Testis (tissue), 2 donors: ENCODE measurements at regions not wholly inside any gene's neighbourhood (a gene's known extent, or its start where the extent isn't known, plus 50 kb on each side); places are given as distances from the start of the nearest gene placed in this dataset.

Experiments used
- DNase-seq: peaks from one replicate; pipeline ENCODE4 v3.0.0-alpha.2; 2019
- H3K27ac ChIP-seq, 2 donors: fragments of 200-600 bp; sonication (generic); one replicate each; pipeline ENCODE4 v1.5.1; 2019
- H3K27me3 ChIP-seq: fragments of 200-600 bp; sonication (generic); one replicate; pipeline ENCODE4 v1.5.1; 2019
- H3K36me3 ChIP-seq: fragments of 200-600 bp; sonication (generic); one replicate; pipeline ENCODE4 v1.5.1; 2017; ENCODE audit warnings: low read depth; ENCODE audit errors: missing control alignments
- H3K4me1 ChIP-seq: fragments of 200-600 bp; sonication (generic); one replicate; pipeline ENCODE4 v1.5.1; 2019
- H3K4me3 ChIP-seq, 2 donors: fragments of 200-600 bp; sonication (generic); one replicate each; pipeline ENCODE4 v1.5.1; 2017 to 2019
- H3K9me3 ChIP-seq: fragments of 200-600 bp; sonication (generic); one replicate; pipeline ENCODE4 v1.5.1; 2017
- POLR2A ChIP-seq: fragments of 450-650 bp; IDR thresholded peaks from one replicate; pipeline ENCODE4 v1.6.1; 2017; ENCODE audit warnings: antibody characterized with exemption, mild to moderate bottlenecking, moderate library complexity
- WGBS, 2 donors: methylation state at CpG; one replicate each; pipeline ENCODE4 v1.1.5; 2018; 5-methylcytosine and 5-hydroxymethylcytosine counted together
- intact Hi-C: fragments of 100-400 bp; cut with DNase I; formaldehyde crosslinking; loops from one replicate; pipeline ENCODE4 v1.15.1; 2023; ENCODE audit warnings: low total_unique reads
- TF ChIP-seq, protein P1 (sequence below), 3 experiments: fragments of 450-650 bp in 2 of 3; fragments of 200-600 bp in 1 of 3; sonication (generic) in 1 of 3; IDR thresholded peaks; one replicate each; pipeline ENCODE4 v1.5.1; 2016 to 2019; ENCODE audit warnings: antibody characterized with exemption in 3 of 3, mild to moderate bottlenecking in 2 of 3, moderate library complexity in 1 of 3

DNA sequence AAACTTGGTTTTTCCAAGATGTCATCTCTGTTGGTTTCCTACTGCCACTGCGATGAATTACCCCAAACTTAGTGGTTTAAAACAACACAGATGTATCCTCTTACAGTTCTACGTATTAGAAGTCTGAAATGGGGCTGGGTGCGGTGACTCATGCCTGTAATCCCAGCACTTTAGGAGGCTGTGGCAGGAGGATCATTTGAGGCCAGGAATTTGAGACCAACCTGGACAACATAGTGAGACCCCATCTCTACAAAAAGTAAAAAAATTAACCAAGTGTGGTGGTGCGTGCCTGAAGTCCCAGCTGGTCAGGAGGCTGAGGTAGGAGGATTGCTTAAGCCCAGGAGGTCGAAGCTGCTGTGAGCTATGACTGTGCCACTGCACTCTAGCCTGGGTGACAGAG is 57.2 kb upstream of the GRHL3 start:
- no peak overlapping the region for H3K4me3 ChIP-seq
- no peaks in the 10 kb centered on the region for H3K4me1 ChIP-seq
- H3K36me3 ChIP-seq: no peaks in the 10 kb centered on the region
- 75 to 81% methylated on average over 5 of the region's 5 CpGs for WGBS, 2 donors
- no peaks in the 10 kb centered on the region for H3K9me3 ChIP-seq
- H3K27ac ChIP-seq: no peak overlapping the region
- TF ChIP-seq, protein P1, sequence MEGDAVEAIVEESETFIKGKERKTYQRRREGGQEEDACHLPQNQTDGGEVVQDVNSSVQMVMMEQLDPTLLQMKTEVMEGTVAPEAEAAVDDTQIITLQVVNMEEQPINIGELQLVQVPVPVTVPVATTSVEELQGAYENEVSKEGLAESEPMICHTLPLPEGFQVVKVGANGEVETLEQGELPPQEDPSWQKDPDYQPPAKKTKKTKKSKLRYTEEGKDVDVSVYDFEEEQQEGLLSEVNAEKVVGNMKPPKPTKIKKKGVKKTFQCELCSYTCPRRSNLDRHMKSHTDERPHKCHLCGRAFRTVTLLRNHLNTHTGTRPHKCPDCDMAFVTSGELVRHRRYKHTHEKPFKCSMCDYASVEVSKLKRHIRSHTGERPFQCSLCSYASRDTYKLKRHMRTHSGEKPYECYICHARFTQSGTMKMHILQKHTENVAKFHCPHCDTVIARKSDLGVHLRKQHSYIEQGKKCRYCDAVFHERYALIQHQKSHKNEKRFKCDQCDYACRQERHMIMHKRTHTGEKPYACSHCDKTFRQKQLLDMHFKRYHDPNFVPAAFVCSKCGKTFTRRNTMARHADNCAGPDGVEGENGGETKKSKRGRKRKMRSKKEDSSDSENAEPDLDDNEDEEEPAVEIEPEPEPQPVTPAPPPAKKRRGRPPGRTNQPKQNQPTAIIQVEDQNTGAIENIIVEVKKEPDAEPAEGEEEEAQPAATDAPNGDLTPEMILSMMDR (IDR thresholded peaks at IDR 0.05): no peak
- TF ChIP-seq POLR2A: no peak
- H3K27me3 ChIP-seq: no peaks in the 10 kb centered on the region
- intact Hi-C loops: no loop called here
- no peak for DNase-seq

DNA sequence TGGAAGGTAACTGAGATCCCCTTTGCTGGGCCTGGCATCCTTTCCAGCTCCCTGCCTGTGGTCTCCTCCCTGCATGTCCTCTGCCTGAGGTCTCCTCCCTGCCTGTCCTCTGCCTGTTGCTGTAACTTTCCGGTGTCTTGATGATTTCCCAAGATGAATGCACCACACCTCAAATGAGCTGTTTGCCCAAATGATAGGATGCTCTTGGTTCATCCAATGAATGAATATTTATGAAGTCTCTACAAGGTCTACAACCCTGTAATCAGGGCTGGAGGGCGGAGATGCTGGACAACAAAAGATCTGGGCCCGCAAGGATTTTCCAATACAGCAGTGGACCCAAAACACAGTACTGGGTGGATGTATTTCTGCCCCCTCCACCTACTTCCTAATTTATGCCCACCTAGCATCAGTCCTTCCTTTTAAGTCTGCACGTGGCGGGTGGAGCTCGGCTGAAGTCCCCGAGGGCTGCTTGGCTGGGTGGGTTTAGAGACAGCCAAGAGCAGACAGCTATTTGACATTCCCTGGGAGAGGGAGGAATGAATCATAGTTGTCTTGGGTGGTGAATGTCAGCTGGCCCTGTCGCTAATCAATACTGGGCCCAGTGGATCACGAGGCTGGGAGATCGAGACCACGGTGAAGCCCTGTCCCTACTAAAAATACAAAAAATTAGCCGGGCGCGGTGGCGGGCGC is 60.3 kb upstream of the GRHL3 start:
- no peak overlapping the region for H3K4me3 ChIP-seq
- intact Hi-C loops: no loop called here
- no peaks in the 10 kb centered on the region for H3K36me3 ChIP-seq

DNA sequence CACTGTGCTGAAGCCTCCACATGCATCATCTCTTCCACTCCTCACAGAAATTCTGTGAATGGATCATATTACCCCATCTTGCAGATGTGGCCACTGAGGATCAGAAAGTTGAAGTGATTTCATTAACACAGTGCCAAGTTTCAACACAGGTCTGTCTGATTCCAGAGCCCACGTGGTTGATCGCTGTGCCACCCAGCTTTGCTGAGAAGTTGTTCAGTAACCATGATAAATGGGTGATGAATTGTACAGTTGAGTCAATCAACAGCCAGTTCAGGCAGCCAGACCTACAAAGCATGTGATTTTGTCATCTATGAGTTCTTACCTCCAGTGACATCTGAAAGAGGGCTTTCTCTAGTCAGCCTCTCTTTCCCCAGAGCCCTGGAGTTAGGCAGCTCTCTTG is 61.8 kb upstream of the GRHL3 start:
- Histone ChIP-seq H3K27me3 (no peaks in the 10 kb centered on the region), H3K36me3 (no peaks in the 10 kb centered on the region), H3K4me1 (no peaks in the 10 kb centered on the region), H3K27ac (no peak overlapping the region), H3K9me3 (no peaks in the 10 kb centered on the region), H3K4me3 (no peak overlapping the region)
- 88 to 92% methylated on average over 2 of the region's 2 CpGs for WGBS, 2 donors
- intact Hi-C loops: no loop called here
- TF ChIP-seq POLR2A: no peak
- TF ChIP-seq, protein P1 (IDR thresholded peaks at IDR 0.05): no peak
- DNase-seq: no peak

More for the DNA sequence above, 60.3 kb upstream of the GRHL3 start:
- 93 to 96% methylated on average over 16 of the region's 16 CpGs for WGBS, 2 donors
- TF ChIP-seq POLR2A: no peak
- TF ChIP-seq, protein P1 (IDR thresholded peaks at IDR 0.05): no peak
- Histone ChIP-seq H3K27me3 (no peaks in the 10 kb centered on the region), H3K4me1 (no peaks in the 10 kb centered on the region), H3K27ac (no peak overlapping the region), H3K9me3 (no peaks in the 10 kb centered on the region)
- no peak for DNase-seq

DNA sequence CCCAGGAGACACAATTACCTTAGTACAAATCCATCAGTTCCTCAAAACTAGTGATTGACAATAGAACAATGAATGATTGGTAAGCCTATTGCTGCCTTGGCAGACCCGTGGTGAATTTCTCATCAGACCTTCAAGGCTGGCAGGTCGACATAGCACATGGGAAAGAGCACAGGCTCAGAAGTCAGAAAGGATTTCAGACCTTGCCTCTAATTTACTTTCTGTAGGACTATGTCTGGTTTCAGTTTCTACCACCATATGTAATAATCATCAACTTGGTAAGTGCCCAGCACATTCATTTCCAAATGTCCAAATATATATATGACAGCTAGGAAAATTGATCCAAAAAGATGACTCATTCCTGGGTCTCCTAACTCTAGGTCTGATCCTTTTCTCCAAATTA is 62.5 kb upstream of the GRHL3 start:
- no peaks in the 10 kb centered on the region for H3K4me1 ChIP-seq
- intact Hi-C loops: no loop called here
- H3K36me3 ChIP-seq: no peaks in the 10 kb centered on the region
- 60 to 87% methylated on average over 2 of the region's 2 CpGs for WGBS, 2 donors
- DNase-seq: no peak
- H3K27me3 ChIP-seq: no peaks in the 10 kb centered on the region
- no peaks in the 10 kb centered on the region for H3K9me3 ChIP-seq
- TF ChIP-seq POLR2A: no peak
- TF ChIP-seq, protein P1 (IDR thresholded peaks at IDR 0.05): no peak
- no peak overlapping the region for H3K4me3 ChIP-seq
- no peak overlapping the region for H3K27ac ChIP-seq

DNA sequence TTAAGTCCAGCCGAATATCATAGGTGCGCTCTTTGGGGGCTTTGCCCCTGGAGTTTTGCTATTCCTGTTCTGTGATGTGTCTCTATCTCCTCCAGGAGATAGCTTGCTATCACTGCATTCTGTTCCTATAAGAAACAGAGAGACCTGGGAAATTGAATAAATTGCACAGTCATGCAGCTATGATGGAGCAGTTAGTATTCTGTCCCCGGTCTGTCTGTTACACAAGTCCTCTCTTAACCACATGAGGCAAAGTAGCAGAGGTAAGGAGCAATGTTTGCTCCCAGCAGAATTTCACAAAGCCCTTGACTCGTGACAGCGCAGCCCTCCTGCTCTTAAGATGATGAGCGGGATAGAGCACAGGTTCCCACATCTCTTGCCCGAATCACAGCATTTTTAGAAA is 63.9 kb upstream of the GRHL3 start:
- H3K4me1 ChIP-seq: no peaks in the 10 kb centered on the region
- H3K27ac ChIP-seq: no peak overlapping the region
- WGBS, 2 donors: 72 to 81% methylated on average over 7 of the region's 7 CpGs
- peak overlapping the region in 1 of 2 donors; percentile 33 for H3K4me3 ChIP-seq
- H3K27me3 ChIP-seq: no peaks in the 10 kb centered on the region
- TF ChIP-seq, protein P1 (IDR thresholded peaks at IDR 0.05): no peak
- TF ChIP-seq POLR2A: no peak
- intact Hi-C loops: no loop called here
- no peaks in the 10 kb centered on the region for H3K36me3 ChIP-seq
- H3K9me3 ChIP-seq: no peaks in the 10 kb centered on the region
- no peak for DNase-seq
